Kidney epithelial cell (primary cell): ENCODE measurements at regions not wholly inside any gene's neighbourhood (a gene's known extent, or its start where the extent isn't known, plus 50 kb on each side); places are given as distances from the start of the nearest gene placed in this dataset.

Source experiments
- DNase-seq: peaks from one replicate; pipeline ENCODE4 v3.0.0-alpha.2; 2010; ENCODE audit warnings: low read depth
- H3K27me3 ChIP-seq: 2 replicates; pipeline ENCODE4 v1.6.0; 2011; ENCODE audit warnings: low read length; ENCODE audit not compliant: control insufficient read depth, insufficient read depth
- H3K36me3 ChIP-seq: 2 replicates; pipeline ENCODE4 v1.5.1; 2011; ENCODE audit warnings: low read length; ENCODE audit not compliant: control insufficient read depth, insufficient read depth
- H3K4me3 ChIP-seq: 2 replicates; pipeline ENCODE4 v1.5.1; 2011; ENCODE audit warnings: low read depth, mild to moderate bottlenecking, control low read depth, low read length
- CTCF ChIP-seq: IDR thresholded peaks from 2 replicates; pipeline ENCODE4 v1.5.1; 2011; ENCODE audit warnings: mild to moderate bottlenecking, moderate library complexity, low read length, control low read depth, inconsistent platforms; ENCODE audit not compliant: insufficient read depth, poor library complexity, severe bottlenecking

GRCh38 chr2:172223601-172224054, 120.9 kb upstream of the DLX2 start:
- Histone ChIP-seq H3K4me3 (no peak overlapping the region), H3K27me3 (no peaks in the 10 kb centered on the region), H3K36me3 (no peaks in the 10 kb centered on the region)
- no peak for DNase-seq
- TF ChIP-seq CTCF: no peak

GRCh38 chr2:172225786-172226185, 123.1 kb upstream of the DLX2 start:
- no peak for DNase-seq
- no peaks in the 10 kb centered on the region for H3K36me3 ChIP-seq
- no peak overlapping the region for H3K4me3 ChIP-seq
- TF ChIP-seq CTCF: no peak
- no peaks in the 10 kb centered on the region for H3K27me3 ChIP-seq

- Histone ChIP-seq H3K27me3 (no peaks in the 10 kb centered on the region), H3K4me3 (no peak overlapping the region), H3K36me3 (no peaks in the 10 kb centered on the region)
- TF ChIP-seq CTCF: no peak
- DNase-seq: no peak
Observed at GRCh38 chr2:172226244-172227061, 123.8 kb upstream of the DLX2 start.

- no peaks in the 10 kb centered on the region for H3K36me3 ChIP-seq
- H3K4me3 ChIP-seq: no peak overlapping the region
- no peak for DNase-seq
- no peaks in the 10 kb centered on the region for H3K27me3 ChIP-seq
- TF ChIP-seq CTCF: no peak
Observed at GRCh38 chr2:172227719-172228118, 125.0 kb upstream of the DLX2 start.

- no peak for DNase-seq
- Histone ChIP-seq H3K4me3 (no peak overlapping the region), H3K27me3 (no peaks in the 10 kb centered on the region), H3K36me3 (no peaks in the 10 kb centered on the region)
- no peak for TF ChIP-seq CTCF
Observed at GRCh38 chr2:172228177-172228808, 125.6 kb upstream of the DLX2 start.
